ENCODE measurements at regions not wholly inside any gene's neighbourhood (a gene's known extent, or its start where the extent isn't known, plus 50 kb on each side); places are given as distances from the start of the nearest gene placed in this dataset.
A peak's percentile ranks its signal among the peaks of the same experiment; 100 is the strongest.

DNA sequence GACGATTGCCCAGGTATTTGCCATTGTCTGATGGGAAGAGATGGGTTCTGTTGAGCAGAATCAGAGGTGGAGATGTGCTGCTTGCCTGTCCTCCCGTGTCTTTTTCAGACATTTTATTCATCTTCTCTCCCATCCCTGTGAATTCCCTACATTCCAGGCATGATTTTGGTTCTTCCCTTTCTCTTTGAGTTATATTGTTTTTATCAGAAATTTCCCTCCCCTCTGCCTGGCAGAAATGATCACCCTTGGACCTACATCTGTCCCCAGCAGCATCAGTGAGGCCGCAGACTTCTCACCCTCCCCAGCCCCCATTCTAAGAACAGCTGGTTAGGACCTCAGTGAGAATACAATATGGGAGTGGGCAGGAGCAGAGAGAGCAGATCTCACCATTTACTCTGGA lies 640.2 kb downstream of the CCDC171 start:
- TF ChIP-seq JUND (IDR thresholded peaks at IDR 0.05; ENCODE audit: low read depth), result no peak
- in situ Hi-C loops (cut with HindIII; ENCODE audit: low pct_unique_long_range_greater_than_20kb, low sequenced_read_pairs), result no loop called here
- DNase-seq (ENCODE audit: low read depth in 1 of 2, low spot score in 1 of 2), result no peak

DNA sequence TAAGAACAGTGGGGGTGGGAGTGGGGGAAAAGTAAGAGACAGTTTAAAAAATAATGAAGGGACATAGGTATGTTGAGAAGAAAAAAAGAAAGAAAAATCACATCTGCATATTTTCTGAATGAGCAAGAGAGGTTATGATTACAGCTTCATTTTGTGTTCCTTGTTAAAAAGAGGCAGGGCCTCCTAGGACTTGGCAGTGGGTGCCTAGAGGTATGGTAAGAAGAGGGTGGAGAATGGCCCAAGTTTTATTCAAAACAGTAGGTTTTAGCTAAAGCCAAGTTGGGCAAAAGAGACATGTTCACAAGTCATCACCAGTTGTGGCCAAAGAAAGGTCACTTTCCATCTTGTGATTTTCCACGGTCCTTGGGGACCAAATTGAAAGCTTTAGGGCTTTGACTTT lies 643.4 kb downstream of the CCDC171 start:
- in situ Hi-C loops (cut with HindIII; ENCODE audit: low pct_unique_long_range_greater_than_20kb, low sequenced_read_pairs), result no loop called here
- TF ChIP-seq JUND (IDR thresholded peaks at IDR 0.05; ENCODE audit: low read depth), result no peak
- DNase-seq (ENCODE audit: low read depth in 1 of 2, low spot score in 1 of 2), result no peak

DNA sequence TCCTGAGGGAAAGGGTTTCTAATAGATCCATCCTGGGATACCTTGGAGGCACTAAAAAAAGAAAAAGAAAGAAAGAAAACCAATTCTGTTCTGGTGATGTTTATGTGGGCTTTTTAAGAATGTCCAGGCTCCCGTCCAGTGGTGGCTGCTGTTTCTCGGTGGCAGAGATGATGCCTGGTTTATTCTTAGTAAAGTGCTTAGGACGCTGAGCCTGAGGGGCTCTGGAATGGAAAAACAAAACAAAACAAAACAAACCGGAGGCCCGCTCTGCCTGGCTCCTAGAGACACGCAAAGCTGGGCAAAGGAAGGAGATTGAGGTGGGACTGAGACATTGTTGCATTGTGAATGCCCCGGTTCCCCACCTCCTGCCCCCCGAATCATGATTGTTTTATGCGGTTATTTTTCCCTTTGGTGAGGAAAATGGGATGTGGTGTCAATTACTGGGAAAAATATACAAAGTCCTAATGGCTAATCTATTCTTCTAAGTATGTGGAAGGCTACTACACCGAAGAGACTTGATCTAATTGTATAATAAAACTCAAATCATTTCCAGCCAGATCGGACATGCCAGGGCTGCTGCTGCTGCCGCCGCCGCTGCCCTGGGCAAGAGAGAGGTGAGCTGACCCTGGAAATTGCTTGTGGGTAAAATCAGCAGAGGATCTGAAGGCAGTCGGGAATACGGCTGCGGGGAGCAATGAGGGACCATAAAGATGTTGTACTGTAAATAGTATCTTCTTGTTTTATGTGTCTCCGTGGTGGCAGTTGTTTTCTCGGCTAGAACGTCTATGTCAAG lies 644.9 kb downstream of the CCDC171 start:
- DNase-seq (ENCODE audit: low read depth in 1 of 2, low spot score in 1 of 2), result no peak
- TF ChIP-seq JUND (IDR thresholded peaks at IDR 0.05; ENCODE audit: low read depth), result no peak
- in situ Hi-C loops (cut with HindIII; ENCODE audit: low pct_unique_long_range_greater_than_20kb, low sequenced_read_pairs), result no loop called here

DNA sequence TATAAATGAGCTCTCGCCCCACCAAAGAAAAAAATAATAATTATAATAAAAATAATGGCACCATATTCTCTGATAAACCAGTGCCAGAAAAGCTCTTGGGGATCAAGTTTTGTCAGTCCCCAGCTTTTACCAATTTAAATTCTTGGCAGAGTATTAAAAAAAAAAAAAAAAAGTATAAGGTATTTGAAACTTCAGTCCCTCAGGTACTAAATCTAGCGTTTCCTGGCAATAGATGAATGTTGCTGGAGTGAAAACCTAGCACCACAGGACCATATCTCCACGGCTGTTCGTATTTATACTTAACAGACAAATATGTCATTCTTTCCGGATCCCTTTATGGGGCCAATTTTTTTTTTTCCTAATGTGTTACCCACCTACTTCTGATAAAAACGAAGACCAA lies 646.2 kb downstream of the CCDC171 start:
- in situ Hi-C loops (cut with HindIII; ENCODE audit: low pct_unique_long_range_greater_than_20kb, low sequenced_read_pairs), result no loop called here
- TF ChIP-seq JUND (IDR thresholded peaks at IDR 0.05; ENCODE audit: low read depth), result no peak
- no peak for DNase-seq (ENCODE audit: low read depth in 1 of 2, low spot score in 1 of 2)

DNA sequence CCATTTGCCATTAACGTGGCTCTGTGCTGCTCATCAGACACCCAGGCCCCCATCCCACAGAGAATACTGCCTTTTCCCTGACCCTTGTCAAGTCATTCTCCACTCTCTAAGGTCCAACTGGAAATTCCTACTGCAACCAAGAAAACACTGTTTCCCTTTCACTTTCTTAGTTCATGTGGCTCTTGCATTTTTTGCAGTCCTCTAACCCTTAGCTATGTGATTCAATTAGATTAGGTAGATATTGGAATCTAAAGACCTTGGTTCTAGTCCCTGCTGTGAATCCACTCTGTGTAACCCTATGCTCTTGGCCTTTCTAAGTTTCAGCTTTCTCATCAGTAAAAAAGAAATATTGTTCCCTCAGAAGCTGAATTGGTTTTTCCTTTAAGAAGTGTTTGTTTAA lies 649.4 kb downstream of the CCDC171 start:
- no peak for DNase-seq (ENCODE audit: low read depth in 1 of 2, low spot score in 1 of 2)
- no peak for TF ChIP-seq JUND (IDR thresholded peaks at IDR 0.05; ENCODE audit: low read depth)
- in situ Hi-C loops (cut with HindIII; ENCODE audit: low pct_unique_long_range_greater_than_20kb, low sequenced_read_pairs), result no loop called here

DNA sequence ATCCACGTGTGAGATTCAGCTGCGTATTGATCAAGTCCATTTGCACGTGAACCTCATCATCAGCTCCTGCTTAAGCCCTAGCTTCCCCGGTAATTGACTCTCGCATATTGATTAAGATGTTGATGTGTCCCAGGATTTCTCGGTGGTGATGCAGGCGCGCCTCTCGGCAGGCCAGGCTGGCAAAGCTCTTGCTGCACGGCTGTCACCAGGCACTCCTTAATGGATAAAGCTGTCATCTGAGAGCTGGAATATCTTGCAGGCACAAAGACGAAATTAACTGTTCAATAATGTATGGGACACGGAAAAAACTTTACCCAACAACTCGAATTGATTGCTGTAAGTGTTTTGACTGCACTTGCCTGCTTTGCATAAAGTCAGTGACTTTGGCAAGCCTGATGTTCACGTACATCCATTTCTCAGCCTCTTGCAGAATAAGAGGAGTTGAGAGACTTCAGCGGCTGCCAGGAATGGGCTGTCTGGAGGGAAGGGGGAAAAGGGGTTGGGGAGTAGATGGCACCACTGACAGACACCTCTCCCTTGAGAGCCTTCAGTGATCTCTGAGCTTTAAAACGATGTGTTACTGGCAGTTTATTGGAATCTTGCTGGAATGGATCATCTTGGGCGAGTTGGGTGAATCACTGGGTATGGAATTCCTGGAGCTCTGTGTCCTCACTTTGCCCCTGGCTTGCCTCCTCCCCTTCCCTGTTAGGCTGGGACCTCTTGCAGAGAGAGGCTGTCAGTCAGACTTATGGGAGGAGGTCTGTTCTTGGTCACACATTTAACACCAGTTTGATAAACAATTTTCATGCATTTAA lies 650.3 kb downstream of the CCDC171 start:
- DNase-seq (ENCODE audit: low read depth in 1 of 2, low spot score in 1 of 2), result no peak
- in situ Hi-C loops (cut with HindIII; ENCODE audit: low pct_unique_long_range_greater_than_20kb, low sequenced_read_pairs), result no loop called here

DNA sequence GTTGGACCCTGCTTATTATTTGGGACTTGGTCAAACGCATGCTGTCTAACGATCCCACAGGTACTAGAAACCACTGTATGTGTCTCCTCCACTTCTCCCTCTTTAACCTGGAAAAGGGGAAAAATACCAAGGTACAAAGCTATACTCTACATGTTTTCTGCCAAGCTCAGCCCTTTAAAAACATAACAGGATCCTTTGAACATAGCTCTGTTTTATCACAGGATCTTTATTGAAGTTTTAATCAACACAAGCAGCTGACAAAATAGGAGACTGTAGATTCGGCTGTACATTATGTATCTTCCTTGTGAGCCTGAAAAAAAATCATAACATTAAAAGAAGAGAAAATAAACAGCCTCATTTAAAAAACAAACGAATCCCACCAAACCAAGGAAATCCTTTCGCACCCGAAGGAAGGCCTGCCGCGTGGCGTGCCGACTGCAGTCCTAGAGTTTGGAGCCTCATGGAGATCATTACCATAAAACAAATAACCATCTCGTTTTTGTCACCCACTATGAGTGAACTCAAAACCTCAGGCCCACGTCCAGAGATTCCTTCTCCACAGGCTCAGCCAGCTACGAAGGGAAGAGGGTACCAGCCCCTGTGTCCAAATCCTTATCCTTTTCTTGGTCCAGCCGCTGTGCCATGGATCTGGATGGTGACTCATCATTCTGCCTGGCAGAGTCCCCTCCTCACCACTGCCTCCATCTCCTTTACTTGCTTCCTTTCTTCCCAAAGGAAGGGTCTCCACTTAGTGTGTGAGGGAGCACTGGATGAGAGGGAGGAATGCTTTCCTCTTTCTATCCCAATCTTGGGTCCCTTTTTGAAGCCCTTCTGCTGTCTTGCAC lies 651.1 kb downstream of the CCDC171 start:
- in situ Hi-C loops (cut with HindIII; ENCODE audit: low pct_unique_long_range_greater_than_20kb, low sequenced_read_pairs), result no loop called here
- TF ChIP-seq JUND (IDR thresholded peaks at IDR 0.05; ENCODE audit: low read depth), result no peak
- DNase-seq (ENCODE audit: low read depth in 1 of 2, low spot score in 1 of 2), result no peak

More for the DNA sequence above, 650.3 kb downstream of the CCDC171 start:
- no peak for TF ChIP-seq JUND (IDR thresholded peaks at IDR 0.05; ENCODE audit: low read depth)

DNA sequence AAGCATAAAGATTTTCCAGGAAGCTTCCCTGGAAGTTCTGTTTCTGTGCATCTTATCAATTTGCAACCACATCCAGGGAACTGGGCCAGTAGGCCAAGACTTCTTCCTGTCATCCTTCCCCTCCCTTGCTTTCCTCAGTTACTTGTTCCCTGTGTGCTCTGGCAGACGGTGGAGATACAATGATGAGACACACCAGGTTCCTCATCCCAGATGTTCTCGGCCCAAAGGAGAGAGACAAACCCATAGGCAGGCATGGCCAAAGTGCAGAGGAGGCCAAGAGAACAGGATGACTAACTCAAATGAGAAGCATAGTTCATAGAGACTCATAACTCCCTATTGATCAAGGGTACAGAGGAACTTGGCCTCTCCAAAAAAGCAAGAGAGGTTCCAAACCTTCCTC lies 652.6 kb downstream of the CCDC171 start:
- no peak for DNase-seq (ENCODE audit: low read depth in 1 of 2, low spot score in 1 of 2)
- TF ChIP-seq JUND (IDR thresholded peaks at IDR 0.05; ENCODE audit: low read depth), result no peak
- in situ Hi-C loops (cut with HindIII; ENCODE audit: low pct_unique_long_range_greater_than_20kb, low sequenced_read_pairs), result no loop called here

DNA sequence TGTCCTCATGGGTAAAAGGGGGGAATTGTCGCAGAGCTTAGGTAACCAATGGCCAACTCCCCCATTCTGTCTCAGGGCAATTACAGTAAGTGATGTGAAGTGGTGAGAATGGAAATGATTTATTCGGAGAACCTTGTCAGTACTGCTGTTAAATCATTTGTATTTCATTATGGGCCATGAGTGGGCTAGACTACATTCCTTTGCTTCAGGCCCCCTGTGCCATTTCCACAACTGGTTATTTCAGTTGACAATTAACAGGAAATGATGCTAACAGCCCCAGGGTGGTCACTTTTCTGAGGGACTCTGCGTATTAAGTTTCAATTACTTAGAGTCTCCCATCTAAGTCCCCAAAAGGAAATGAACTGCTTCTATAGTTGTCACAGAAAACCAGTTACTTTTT lies 653.7 kb downstream of the CCDC171 start:
- in situ Hi-C loops (cut with HindIII; ENCODE audit: low pct_unique_long_range_greater_than_20kb, low sequenced_read_pairs), result no loop called here
- no peak for TF ChIP-seq JUND (IDR thresholded peaks at IDR 0.05; ENCODE audit: low read depth)
- no peak for DNase-seq (ENCODE audit: low read depth in 1 of 2, low spot score in 1 of 2)

DNA sequence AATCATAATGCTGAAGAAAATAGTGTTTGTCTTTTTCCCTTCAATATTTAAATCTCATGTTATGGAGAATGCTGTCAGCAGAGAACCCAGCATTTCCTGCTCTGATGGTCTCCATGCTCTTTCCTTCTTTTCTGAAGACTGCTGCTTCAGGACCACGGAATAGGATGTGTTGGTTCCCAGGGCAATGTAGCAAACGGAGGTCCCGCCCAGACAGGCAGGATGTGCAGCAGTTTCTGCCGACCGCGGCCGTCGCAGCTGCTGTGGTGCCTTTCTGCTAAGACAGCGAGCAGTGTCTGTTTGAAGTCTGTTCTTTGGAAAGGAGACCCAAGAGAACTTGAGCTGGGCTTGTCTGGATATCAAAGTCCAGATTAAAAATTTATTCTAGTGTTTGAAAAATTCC lies 654.3 kb downstream of the CCDC171 start:
- in situ Hi-C loops (cut with HindIII; ENCODE audit: low pct_unique_long_range_greater_than_20kb, low sequenced_read_pairs), result no loop called here
- DNase-seq (ENCODE audit: low read depth in 1 of 2, low spot score in 1 of 2), result peak in 1 of 2 experiments; percentile 9
- no peak for TF ChIP-seq JUND (IDR thresholded peaks at IDR 0.05; ENCODE audit: low read depth)

DNA sequence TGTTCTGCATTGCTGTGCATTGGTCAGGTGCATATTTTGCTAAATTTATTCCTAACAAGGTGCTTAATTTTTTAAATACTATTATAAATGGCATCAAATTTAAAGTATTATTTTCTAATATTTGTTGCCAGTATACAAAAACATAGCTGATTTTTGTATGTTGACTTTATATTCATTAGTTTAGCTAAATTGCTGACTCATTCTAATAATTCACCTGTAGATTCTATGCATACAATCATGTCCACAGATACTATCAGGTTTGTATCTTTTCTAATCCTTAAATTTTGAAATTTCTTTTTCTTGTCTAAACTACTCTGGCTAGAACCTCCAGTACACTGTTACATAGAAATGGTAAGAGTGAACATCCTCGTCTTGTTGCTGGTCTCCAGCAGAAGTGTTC lies 657.6 kb downstream of the CCDC171 start:
- in situ Hi-C loops (cut with HindIII; ENCODE audit: low pct_unique_long_range_greater_than_20kb, low sequenced_read_pairs), result no loop called here
- no peak for DNase-seq (ENCODE audit: low read depth in 1 of 2, low spot score in 1 of 2)
- TF ChIP-seq JUND (IDR thresholded peaks at IDR 0.05; ENCODE audit: low read depth), result no peak

DNA sequence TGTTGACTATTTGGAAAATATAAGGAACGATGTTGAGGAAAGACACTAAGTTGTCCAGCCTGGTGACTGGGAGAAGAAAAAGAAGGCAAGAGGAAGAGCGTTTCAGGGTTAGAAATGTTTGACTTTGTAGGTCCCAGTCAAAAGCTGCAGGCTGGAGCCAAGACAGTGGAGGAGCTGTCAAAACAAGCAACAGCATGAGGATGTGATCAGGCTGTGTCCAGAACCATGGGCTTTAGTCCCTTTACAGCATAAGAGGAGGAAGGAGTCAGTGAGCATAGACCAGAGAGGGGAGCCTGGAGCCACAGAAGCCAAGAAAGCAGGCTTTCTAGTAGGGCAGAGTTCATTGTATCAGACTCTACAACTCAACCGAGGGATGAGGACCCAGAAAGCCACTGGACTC lies 658.5 kb downstream of the BNC2 start:
- no peak for DNase-seq (ENCODE audit: low read depth in 1 of 2, low spot score in 1 of 2)
- no peak for TF ChIP-seq JUND (IDR thresholded peaks at IDR 0.05; ENCODE audit: low read depth)
- in situ Hi-C loops (cut with HindIII; ENCODE audit: low pct_unique_long_range_greater_than_20kb, low sequenced_read_pairs), result no loop called here
